ENCODE measurements at regions not wholly inside any gene's neighbourhood (a gene's known extent, or its start where the extent isn't known, plus 50 kb on each side); places are given as distances from the start of the nearest gene placed in this dataset.

DNA sequence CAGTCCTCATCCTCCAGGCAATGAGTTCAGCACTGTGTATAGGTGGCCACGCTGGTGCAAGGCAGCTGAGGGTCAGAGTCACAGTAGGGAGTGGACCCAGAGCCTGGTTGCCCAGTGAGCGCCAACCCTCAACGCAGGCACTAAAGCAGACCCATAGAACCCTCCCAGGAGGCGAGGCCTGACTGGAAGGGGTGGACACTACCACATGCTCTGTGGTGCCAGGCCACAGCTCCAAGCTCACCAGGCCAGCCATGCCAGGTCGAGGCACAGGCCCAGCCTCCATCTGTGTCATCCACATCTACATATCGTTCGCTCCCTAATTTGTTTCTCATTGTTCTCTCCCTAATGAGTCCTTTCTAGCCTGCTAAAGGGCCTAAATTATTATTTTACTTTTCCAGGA is 165.8 kb upstream of the GPR12 start:
- TF ChIP-seq POLR2A (IDR thresholded peaks at IDR 0.05), result no peak
- TF ChIP-seq POLR2AphosphoS5 (IDR thresholded peaks at IDR 0.05), result no peak
